ENCODE measurements at regions not wholly inside any gene's neighbourhood (a gene's known extent, or its start where the extent isn't known, plus 50 kb on each side); places are given as distances from the start of the nearest gene placed in this dataset.
"Not testable (repeated sequence)": the region's sequence is repeated elsewhere in the genome, so short reads cannot be mapped to it uniquely, and the experiment has no call there.

GRCh38 chr2:12567411-12567810 is 149.3 kb upstream of the TRIB2 start:
- no peaks in the 10 kb centered on the region for H3K9me3 ChIP-seq (ENCODE audit: control insufficient read depth, low read length)
- ATAC-seq (no peak), DNase-seq (no peak)
- intact Hi-C loops (cut with DNase I) = no loop called here
- 94% methylated on average over 3 of the region's 3 CpGs for WGBS
- H3K27me3 ChIP-seq (ENCODE audit: control insufficient read depth, insufficient read depth) = no peaks in the 10 kb centered on the region
- H3K4me3 ChIP-seq (ENCODE audit: low read length) = no peak overlapping the region
- no peaks in the 10 kb centered on the region for H3K4me1 ChIP-seq (ENCODE audit: control insufficient read depth, insufficient read depth, low read length)
- no peak overlapping the region for H3K27ac ChIP-seq (ENCODE audit: low read length)

- H3K4me3 ChIP-seq (ENCODE audit: low read length); H3K4me1 ChIP-seq (ENCODE audit: control insufficient read depth, insufficient read depth, low read length); H3K27ac ChIP-seq (ENCODE audit: low read length); H3K9me3 ChIP-seq (ENCODE audit: control insufficient read depth, low read length); H3K27me3 ChIP-seq (ENCODE audit: control insufficient read depth, insufficient read depth); ATAC-seq; DNase-seq; intact Hi-C loops (cut with DNase I): not testable (repeated sequence)
- WGBS = 81% methylated on average over 7 of the region's 7 CpGs
These were observed 147.2 kb upstream of the TRIB2 start for GRCh38 chr2:12569510-12569909.

- DNase-seq; H3K27ac ChIP-seq (ENCODE audit: low read length); H3K9me3 ChIP-seq (ENCODE audit: control insufficient read depth, low read length); H3K4me1 ChIP-seq (ENCODE audit: control insufficient read depth, insufficient read depth, low read length); H3K4me3 ChIP-seq (ENCODE audit: low read length); intact Hi-C loops (cut with DNase I); ATAC-seq; H3K27me3 ChIP-seq (ENCODE audit: control insufficient read depth, insufficient read depth): not testable (repeated sequence)
- WGBS = 96% methylated on average over 8 of the region's 8 CpGs
These were observed 146.8 kb upstream of the TRIB2 start for GRCh38 chr2:12569929-12570328.

GRCh38 chr2:12577091-12577490 is 139.6 kb upstream of the TRIB2 start:
- no peak overlapping the region for H3K4me3 ChIP-seq (ENCODE audit: low read length)
- intact Hi-C loops (cut with DNase I) = no loop called here
- no peaks in the 10 kb centered on the region for H3K9me3 ChIP-seq (ENCODE audit: control insufficient read depth, low read length)
- H3K4me1 ChIP-seq (ENCODE audit: control insufficient read depth, insufficient read depth, low read length) = no peaks in the 10 kb centered on the region
- no peaks in the 10 kb centered on the region for H3K27me3 ChIP-seq (ENCODE audit: control insufficient read depth, insufficient read depth)
- DNase-seq = no peak
- ATAC-seq = no peak
- H3K27ac ChIP-seq (ENCODE audit: low read length) = no peak overlapping the region

- no peaks in the 10 kb centered on the region for H3K9me3 ChIP-seq (ENCODE audit: control insufficient read depth, low read length)
- no peak overlapping the region for H3K27ac ChIP-seq (ENCODE audit: low read length)
- H3K4me1 ChIP-seq (ENCODE audit: control insufficient read depth, insufficient read depth, low read length) = no peaks in the 10 kb centered on the region
- intact Hi-C loops (cut with DNase I) = no loop called here
- no peak overlapping the region for H3K4me3 ChIP-seq (ENCODE audit: low read length)
- 81% methylated on average over 7 of the region's 7 CpGs for WGBS
- no peak for DNase-seq
- ATAC-seq = no peak
- no peaks in the 10 kb centered on the region for H3K27me3 ChIP-seq (ENCODE audit: control insufficient read depth, insufficient read depth)
These were observed 139.0 kb upstream of the TRIB2 start for GRCh38 chr2:12577567-12578253.

GRCh38 chr2:12579018-12579417 is 137.7 kb upstream of the TRIB2 start:
- H3K27me3 ChIP-seq (ENCODE audit: control insufficient read depth, insufficient read depth) = no peaks in the 10 kb centered on the region
- H3K9me3 ChIP-seq (ENCODE audit: control insufficient read depth, low read length) = no peaks in the 10 kb centered on the region
- DNase-seq = no peak
- no peak overlapping the region for H3K27ac ChIP-seq (ENCODE audit: low read length)
- intact Hi-C loops (cut with DNase I) = no loop called here
- H3K4me1 ChIP-seq (ENCODE audit: control insufficient read depth, insufficient read depth, low read length) = no peaks in the 10 kb centered on the region
- WGBS = 87% methylated on average over 1 of the region's 1 CpG
- no peak for ATAC-seq
- no peak overlapping the region for H3K4me3 ChIP-seq (ENCODE audit: low read length)

- no peak for DNase-seq
- Histone ChIP-seq H3K4me1 (ENCODE audit: control insufficient read depth, insufficient read depth, low read length) (no peaks in the 10 kb centered on the region), H3K27ac (ENCODE audit: low read length) (no peak overlapping the region), H3K27me3 (ENCODE audit: control insufficient read depth, insufficient read depth) (no peaks in the 10 kb centered on the region), H3K9me3 (ENCODE audit: control insufficient read depth, low read length) (no peaks in the 10 kb centered on the region), H3K4me3 (ENCODE audit: low read length) (no peak overlapping the region)
- no peak for ATAC-seq
- intact Hi-C loops (cut with DNase I) = no loop called here
- 94% methylated on average over 3 of the region's 3 CpGs for WGBS
These were observed 132.4 kb upstream of the TRIB2 start for GRCh38 chr2:12584338-12584737.

- intact Hi-C loops (cut with DNase I) = no loop called here
- no peak for DNase-seq
- no peaks in the 10 kb centered on the region for H3K9me3 ChIP-seq (ENCODE audit: control insufficient read depth, low read length)
- no peak for ATAC-seq
- 91% methylated on average over 2 of the region's 2 CpGs for WGBS
- H3K27ac ChIP-seq (ENCODE audit: low read length) = no peak overlapping the region
- no peaks in the 10 kb centered on the region for H3K27me3 ChIP-seq (ENCODE audit: control insufficient read depth, insufficient read depth)
- no peaks in the 10 kb centered on the region for H3K4me1 ChIP-seq (ENCODE audit: control insufficient read depth, insufficient read depth, low read length)
- H3K4me3 ChIP-seq (ENCODE audit: low read length) = no peak overlapping the region
These were observed 131.0 kb upstream of the TRIB2 start for GRCh38 chr2:12585784-12586183.

- DNase-seq (no peak), ATAC-seq (no peak)
- no peaks in the 10 kb centered on the region for H3K27me3 ChIP-seq (ENCODE audit: control insufficient read depth, insufficient read depth)
- no peaks in the 10 kb centered on the region for H3K4me1 ChIP-seq (ENCODE audit: control insufficient read depth, insufficient read depth, low read length)
- intact Hi-C loops (cut with DNase I) = no loop called here
- H3K9me3 ChIP-seq (ENCODE audit: control insufficient read depth, low read length) = no peaks in the 10 kb centered on the region
- H3K4me3 ChIP-seq (ENCODE audit: low read length) = no peak overlapping the region
- WGBS = 80% methylated on average over 2 of the region's 2 CpGs
- no peak overlapping the region for H3K27ac ChIP-seq (ENCODE audit: low read length)
These were observed 129.5 kb upstream of the TRIB2 start for GRCh38 chr2:12587228-12587627.

- Histone ChIP-seq H3K4me3 (ENCODE audit: low read length) (no peak overlapping the region), H3K4me1 (ENCODE audit: control insufficient read depth, insufficient read depth, low read length) (no peaks in the 10 kb centered on the region), H3K27me3 (ENCODE audit: control insufficient read depth, insufficient read depth) (no peaks in the 10 kb centered on the region), H3K27ac (ENCODE audit: low read length) (no peak overlapping the region), H3K9me3 (ENCODE audit: control insufficient read depth, low read length) (no peaks in the 10 kb centered on the region)
- intact Hi-C loops (cut with DNase I) = no loop called here
- ATAC-seq (peak; percentile 59 to 76), DNase-seq (no peak)
- 84% methylated on average over 4 of the region's 4 CpGs for WGBS
These were observed 128.8 kb upstream of the TRIB2 start for GRCh38 chr2:12587729-12588522.

GRCh38 chr2:12588986-12589385 is 127.8 kb upstream of the TRIB2 start:
- Histone ChIP-seq H3K4me3 (ENCODE audit: low read length) (no peak overlapping the region), H3K9me3 (ENCODE audit: control insufficient read depth, low read length) (no peaks in the 10 kb centered on the region), H3K27me3 (ENCODE audit: control insufficient read depth, insufficient read depth) (no peaks in the 10 kb centered on the region), H3K4me1 (ENCODE audit: control insufficient read depth, insufficient read depth, low read length) (no peaks in the 10 kb centered on the region), H3K27ac (ENCODE audit: low read length) (no peak overlapping the region)
- no peak for DNase-seq
- intact Hi-C loops (cut with DNase I) = no loop called here
- ATAC-seq = no peak
- 94% methylated on average over 5 of the region's 5 CpGs for WGBS
